ENCODE measurements at regions not wholly inside any gene's neighbourhood (a gene's known extent, or its start where the extent isn't known, plus 50 kb on each side); places are given as distances from the start of the nearest gene placed in this dataset.

DNA sequence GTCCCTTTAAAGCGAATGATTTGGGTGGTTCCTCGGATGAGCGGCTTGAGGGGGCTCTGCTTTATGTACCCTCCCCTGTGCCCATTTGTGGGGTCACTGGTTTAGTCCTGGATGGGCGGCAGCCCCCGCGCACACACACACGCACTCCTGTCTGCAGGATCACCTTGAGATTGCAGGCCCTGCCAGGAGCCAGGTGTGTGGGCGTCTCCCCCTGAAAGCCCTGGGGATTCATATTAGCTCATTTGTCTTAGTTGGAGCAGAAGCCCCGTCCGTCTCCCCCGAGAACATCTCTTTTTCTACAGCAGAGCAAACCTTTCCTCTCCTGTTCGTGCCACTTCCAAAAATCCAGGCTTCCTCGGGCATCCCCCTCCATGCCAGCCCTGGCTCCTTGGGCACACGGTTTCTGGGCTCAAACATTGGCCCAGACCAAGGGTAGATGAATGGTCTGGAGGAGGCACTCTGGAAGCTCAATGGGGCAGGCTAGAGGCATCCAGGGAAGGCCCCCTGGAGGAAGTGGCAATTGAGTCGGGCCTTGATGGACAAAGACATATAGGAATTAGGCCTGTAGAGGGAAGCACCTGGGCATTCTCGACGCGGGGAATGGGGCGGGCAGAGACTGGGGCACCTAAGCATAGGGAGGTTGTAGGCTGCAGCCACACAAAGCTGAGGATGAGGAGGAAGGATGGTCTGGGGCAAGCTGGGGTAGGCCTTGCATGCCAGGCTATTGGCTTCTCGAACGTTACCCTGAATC is 218.5 kb upstream of the GSE1 start:
- DNase-seq: no peak

DNA sequence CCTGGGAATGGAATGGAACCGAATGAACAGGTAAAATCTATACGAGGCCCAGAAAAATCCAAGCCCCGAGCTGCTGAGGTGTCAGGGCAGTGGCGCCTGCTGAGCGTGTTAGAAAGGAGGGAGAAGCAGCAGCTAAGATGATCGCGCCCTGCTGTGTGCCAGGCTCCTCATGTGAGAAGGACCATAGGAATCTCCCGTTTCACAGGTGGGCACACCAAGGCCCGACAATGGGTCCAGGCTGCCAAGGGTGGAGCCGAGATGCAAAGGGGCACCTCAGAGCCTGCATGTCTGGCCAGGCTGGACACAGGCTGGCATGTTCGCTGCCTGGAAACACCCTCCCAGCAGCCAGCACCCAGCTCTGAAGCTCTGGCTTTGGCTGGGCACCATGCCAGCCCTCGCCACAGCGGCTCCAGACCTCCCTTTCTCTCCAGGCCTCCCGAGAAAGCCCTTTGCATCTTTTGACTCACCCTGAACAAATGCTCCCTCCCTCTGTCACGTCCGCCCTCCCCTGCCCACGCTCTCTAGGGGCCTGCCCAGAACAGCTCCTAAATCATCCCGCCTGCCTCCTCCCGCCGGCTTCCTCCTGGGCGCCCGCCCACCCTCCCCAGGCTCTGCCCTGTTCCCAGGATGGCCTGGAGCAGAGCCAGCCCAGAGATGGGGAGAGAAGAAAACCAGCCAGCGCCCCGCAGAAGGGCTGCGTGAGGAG is 217.8 kb upstream of the GSE1 start:
- no peak for DNase-seq

DNA sequence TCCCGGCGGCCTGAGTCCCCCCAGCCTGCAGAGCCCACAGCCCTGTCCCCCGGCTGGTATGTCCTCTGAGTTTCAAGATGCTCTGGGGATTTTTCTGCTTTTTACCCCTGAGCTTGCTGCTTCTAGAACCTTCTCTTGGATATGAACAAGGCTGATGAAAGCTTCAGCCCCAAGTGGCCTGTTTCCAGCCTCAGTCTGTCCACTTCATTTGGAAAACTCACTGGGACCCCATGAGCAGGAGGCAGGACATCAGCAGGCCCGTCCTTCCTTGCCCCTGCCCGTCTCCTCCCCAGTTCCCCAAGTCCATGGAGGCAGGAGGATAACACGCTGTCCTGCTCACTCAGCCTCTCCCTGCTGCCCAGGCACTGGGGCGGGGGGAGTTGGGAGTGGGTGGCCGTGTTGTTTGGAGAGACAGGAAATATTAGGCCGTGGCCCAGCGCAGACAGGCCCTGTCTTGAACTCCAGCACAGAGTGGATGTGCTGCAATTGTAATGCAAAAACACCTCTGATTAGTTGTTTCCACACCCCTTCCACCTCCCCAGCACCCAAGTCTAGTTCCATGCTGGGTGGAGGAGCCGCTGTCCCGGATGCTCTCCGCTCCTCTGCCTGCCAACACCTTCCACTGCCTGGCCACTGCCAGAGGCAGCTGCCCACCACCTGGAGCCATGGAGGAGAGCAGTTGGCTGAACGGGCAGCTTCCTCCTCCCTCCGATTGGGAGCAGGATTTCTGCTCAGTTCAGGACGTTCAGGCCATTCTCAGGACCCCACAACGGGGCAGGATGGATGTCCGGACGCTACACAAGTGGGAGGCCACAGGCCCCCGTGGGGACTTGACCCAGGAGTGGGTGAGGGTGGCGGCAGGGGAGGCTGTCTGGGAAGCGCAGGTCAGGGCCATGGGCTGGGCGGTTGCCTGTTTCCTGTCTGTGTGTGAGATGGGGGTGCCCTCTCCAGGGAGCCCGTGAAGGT is 216.9 kb upstream of the GSE1 start:
- no peak for DNase-seq

DNA sequence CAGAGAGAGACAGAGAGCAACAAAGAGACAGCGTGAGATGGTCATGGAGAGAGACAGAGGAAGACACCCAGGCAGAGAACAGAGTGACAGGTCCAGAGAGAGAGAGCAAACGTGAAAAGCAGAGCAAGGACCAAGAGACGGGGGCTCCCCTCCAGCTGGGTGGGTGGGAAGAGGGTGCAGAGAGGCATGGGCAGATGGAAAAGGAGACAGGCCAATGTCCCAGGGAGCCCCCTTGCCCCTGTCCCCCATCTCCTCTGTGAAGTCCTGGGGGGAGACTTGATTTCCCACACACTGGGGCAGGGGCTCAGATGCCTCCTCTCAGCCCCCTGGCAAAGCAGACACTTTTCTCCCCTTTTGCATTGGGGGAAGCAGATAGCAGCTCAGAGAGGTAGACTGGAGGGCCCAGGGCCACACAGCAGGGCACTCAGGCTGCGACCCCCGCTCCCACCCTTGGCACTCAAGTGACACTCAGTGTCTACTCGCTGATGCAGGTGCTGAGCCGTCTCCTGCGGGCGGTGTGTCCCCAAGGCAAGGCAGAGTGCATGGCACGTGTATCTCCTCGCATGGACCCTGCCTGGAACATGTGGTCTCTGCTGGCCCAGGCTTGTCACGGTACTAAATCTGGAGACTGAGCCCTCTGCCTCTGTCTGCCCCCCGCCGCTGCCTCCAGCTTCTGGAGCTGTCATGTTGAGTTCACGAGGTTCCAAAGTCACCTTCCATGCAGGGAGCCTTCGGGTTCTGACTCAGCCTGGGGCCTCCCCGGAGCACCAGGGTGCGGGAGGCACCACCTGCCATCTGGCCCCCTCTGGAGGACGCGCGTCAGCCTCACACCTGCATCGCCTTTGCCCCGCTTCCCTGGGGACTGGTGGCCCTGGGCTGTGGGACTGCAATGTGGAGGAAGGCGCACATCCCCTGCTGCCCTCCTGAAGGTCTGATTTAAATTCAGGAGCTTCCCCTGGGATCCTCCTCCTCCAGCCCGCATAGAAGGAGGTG is 215.9 kb upstream of the GSE1 start:
- DNase-seq: no peak

DNA sequence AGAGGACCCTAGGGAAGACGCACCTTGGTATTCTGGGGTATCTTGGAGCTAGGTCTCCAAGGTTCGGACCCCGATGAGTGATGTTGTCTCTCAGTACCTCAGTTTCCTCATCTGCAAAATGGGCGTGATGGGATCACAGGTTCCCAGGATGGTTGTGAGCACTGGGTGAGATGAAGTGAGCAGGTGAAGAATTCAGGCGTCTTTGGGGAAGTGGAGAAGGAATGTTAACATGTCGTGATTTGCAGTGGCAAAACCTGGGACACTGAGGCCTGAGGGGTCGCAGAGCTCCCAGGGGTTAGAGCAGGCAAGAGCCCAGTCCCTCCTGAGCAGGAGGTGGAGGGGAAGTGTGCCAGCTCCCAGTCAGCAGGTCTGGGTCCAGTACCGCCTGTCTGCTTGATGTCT is 215.1 kb upstream of the GSE1 start:
- no peak for DNase-seq

DNA sequence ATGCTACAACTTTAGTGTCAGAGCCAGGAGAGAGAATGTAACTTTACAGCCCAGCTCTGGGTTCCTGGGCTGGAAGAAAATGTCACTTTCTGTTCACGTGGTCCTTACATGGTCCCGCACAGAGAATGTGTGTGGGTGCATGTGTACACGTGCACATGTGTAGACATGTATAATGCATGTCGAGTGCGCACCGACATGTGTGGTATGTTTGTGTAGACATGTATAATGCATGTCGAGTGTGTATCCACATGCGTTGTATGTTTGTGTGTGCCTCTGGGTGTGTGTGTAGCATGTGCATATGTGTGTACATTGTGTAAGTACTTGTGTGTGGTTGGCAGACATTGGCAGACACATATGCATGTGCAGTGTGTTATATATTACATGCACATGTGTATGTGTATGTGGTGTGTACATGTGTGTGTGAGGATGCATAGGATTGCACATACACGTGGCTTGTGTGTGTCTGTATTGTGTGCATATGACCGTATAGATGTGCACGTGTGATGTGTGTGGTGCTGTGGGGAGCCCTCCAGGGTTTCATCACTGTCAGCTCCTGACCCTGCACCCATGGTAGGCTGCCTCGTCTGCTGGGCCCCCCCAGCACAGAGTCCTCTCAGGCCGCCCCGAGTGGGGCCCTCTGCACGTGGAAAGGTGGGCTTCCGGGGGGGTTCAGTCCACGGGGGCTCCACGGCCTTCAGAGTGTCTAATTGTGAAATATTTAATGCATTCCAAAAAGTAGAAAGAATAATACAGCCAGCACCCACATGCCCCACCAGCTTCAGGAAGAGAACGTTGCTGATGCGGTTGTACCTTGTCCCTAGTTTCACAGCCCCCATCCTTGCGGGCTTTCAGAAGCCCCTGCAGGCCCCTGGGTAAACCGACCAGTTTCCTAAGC is 214.2 kb upstream of the GSE1 start:
- no peak for DNase-seq

DNA sequence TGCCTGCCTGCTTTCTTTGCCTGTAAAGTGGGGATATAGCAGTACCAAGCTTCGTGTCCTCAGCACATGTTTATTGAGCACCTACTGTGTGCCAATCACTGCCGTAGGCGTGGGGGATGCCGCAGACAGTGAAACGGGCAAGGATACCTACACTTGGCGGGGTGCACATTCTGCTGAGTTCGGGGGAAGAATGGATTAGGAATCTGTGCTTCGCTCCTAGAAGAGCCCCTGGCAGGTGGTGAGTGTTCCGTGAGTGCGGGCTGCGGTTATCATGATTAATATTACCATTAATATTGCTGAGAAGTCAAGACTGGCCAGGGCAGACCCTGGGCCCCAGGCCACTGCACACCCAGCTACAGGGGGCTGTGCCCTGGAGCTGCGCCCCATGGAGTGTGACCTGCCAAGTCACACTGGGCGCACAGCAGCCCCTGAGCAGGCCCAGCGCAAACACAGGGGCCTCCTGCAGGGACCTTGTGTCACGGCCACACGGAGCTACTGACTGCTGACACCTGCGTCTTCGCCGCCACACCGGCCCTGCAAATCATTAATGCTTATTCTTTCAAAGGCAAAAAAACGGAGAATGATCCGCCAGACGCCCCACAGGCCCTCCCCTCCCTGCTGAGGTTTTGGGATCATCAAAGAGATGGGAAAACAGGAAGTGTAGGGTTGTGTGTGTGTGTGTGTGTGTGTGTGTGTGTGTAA is 213.4 kb upstream of the GSE1 start:
- DNase-seq: no peak

DNA sequence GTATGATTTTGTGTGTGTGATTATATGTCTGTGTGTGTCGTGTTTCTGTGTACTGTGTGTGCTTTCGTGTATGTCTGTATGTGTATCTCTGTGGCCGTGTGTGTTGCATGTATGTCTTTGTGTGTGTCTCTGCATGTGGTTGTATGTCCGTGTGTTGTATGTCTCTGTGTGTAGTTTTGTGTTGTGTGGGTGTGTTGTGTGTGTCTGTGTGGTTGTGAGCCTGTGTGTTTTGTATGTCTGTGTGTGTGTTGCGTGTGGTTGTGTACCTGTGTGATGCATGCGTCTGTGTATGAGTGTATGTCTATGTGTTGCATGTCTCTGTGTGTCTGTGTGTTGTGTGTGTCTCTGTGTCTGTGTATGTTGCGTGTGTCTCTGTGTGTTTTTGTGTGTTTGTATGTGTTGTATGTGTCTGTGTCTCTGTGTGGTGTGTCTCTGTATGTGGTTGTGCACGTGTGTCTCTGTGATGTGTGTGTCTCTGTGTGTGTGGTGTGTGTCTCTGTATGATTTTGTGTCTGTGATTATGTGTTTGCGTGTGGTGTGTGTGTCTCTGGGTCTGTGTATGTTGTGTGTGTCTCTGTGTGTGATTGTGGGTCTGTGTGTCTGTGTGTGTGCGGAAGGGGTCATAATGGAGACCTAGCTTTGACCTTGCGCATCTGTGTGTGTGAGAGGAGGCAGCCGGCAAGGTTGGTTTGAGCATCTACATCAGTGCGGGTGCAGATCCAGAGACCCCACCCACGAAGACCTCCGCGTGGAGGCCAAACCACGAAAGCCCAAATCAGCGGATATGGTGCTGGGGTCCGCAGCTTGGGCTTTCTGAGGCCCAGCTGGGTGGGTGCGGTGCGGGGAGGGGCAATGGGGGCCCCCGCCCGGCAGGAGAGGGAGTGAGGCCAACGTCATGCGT is 212.6 kb upstream of the GSE1 start:
- DNase-seq: no peak

DNA sequence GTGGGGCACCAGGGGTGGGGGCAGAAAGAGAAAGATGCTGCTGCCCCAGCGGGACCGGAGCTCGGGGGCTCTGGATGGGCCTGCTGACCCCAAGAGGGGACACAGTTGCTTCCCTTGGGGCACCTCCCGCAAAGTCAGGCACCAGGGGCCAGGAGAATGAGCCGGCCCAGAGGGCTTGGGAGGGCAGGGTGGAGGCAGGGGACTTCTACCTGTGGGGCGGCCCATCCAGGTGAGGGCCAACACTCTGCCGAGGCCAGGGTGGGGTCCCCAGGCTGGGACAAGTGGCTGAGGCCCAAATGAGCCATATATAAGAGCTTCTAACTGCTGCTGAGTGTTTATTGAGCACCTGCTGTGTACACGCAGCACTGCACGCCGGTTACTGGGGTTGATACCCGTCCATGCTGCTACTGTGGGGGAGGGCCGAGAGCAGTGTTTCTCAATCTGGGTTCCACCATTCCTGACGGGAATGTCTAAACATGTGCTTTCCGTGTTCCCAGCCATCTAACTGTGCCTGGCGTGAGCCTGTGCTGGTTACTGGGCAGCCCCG is 211.7 kb upstream of the GSE1 start:
- DNase-seq: no peak

DNA sequence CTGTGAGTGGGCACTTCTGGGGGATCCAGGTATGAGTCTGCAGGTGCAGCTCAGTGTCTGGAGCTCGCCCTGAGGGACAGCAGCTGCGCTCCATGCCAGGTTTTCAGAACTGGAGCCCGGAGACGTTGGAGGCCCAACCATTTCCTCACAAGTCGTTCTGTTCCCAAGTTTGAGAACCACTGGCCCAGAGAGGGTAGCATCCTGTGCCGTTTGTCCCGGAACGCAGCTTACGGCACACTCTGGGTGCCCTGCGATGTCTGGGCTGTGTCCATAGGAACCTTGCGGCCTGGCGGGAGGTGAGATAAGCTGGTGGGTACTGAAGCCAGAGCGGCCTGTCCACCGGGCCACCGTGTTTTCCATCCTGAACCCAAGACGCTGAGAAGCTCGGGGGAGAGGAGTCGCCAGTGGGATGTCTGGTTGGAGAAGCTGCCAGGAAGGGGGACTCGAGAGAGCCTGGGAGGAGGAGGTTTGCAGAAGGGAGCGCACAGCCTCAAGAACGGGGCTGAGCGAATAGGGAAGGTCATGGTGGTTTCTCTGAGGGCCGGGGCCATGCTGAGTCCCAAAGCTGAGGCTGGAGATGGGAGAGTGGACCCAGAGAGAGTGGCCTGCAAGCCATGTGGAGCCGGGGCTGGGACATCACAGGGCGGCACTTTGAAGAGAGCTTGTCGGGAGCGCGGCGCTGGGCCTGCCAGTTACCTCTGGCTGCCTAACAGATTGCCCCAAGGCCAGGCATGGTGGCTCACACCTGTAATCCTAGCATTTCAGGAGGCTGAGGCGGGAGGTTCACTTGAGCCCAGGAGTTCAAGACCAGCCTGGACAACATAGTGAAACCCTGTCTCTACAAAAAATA is 211.0 kb upstream of the GSE1 start:
- no peak for DNase-seq

DNA sequence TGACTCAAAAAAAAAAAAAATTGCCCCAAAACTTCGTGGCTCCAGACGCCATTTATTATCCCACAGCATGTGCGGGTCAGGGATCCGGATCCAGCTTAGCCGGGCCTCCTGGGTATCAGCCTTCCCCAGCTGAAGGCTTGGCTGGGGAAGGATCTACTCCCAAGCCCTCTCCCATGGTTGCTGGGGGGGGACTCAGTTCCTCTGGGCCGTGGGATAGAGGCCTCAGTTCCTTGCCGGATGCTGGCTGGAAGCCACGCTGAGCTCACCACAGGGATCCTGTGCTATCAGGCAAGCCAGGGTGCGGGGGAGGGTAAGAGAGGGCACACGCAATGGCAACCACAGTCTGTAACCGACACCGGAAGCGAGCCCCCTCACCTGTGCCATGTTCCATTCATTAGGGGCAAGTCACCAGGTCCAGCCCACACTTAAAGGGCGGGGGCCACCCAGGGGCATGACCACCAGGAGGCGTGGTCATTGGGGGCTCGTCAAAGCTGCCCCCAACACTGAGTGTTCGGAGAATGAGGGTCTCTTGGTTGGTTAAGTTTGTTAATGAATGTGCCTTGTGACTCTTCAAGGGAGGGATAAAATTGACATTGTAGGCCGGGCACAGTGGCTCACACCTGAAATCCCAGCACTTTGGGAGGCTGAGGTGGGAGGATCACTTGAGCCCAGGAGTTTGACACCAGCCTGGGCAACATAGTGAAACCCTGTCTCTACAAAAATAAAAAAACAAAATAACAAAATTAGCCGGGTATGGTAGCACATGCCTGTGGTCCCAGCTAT is 210.0 kb upstream of the GSE1 start:
- DNase-seq: no peak

DNA sequence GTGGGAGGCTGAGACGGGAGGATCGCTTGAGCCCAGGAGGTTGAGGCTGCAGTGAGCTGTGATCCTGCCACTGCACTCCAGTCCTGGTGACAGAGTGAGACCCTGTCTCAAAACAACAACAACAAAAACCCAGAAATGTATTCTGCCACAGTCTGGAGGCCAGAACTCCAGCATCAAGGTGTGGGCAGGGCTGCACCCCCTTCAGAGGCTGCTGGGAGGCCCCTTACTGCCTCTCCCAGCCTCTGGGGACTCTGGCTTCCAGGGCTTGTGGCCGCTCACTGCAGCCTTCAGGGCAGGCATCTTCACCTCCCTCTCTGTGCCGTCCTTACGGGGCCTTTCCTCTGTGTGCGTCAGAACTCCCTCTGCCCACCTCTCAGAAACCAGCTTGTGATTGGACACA is 209.4 kb upstream of the GSE1 start:
- no peak for DNase-seq

DNA sequence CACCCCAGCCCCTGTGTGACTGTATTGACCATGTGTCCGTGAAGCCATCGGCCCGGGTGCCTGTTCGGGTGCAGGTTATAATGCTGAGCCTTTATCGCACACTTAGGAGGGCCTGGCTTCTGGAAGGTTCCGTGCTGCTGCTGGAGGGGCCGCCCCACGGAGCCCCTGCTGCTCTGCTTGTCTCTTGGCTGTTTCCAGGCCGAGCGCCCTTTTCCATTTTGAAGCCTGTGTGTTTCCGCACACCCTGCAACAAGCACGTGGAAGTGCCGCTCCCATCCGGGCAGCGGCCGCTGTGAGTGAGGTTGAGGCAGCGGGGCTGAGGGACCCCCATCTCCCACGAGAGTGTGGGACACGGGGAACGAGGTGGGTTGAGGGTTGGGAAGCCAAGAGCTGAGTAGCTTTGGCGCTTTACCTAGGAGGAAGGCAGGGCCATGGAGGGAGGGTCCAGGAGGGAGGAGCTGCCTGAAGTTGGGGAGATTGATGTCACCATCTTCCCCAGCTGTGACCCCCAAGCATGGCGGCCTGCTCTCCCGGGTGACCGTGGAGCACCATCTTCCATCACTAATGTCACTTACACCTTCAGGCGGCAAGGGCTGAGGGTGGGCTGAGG is 200.1 kb upstream of the GSE1 start:
- no peak for DNase-seq

DNA sequence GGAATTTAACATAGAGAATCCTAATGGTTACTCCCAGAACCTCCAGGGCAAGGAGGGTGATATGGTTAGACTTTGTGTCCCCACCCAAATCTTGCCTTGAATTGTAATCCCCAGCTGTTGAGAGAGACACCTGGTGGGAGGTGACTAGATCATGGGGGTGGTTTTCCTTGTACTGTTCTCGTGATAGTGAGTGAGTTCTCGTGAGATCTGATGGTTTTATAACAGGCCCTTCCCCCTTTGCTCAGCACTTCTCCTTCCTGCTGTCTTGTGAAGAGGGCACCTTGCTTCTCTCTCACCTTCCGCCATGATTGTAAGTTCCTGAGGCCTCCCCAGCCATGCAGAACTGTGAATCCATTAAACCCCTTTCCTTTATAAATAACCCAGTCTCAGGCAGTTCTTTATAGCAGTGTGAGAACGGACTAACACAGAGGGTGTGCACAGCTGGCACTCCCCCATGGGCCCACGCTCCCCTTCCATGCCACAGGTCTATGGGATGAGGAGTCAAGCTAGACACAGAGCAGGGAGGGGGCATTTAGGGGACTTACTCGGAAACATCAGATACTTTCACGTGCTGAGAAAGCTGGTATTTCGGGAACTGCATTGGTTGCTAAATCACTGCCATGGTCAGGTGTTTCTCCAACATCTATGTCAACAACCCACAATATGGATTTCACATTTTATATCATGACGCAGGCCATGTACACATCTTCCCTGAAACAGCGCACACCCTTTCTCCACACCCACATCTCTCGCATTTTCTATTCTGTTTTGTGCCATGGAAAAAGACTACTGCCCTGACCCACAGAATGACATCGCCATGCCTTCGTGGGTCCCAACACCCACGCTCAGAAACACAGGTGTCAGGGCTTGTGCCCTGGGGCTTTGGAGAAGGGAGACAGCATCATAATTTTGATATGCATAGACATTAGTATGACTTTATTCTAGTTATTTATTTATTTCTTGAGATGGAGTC is 199.1 kb upstream of the GSE1 start:
- DNase-seq: no peak

Measured in activated effector memory CD4-positive, alpha-beta T cell treated with Interleukin-2 at 50 U/mL for 16 hours (primary cell).